ENCODE measurements at regions not wholly inside any gene's neighbourhood (a gene's known extent, or its start where the extent isn't known, plus 50 kb on each side); places are given as distances from the start of the nearest gene placed in this dataset.

DNA sequence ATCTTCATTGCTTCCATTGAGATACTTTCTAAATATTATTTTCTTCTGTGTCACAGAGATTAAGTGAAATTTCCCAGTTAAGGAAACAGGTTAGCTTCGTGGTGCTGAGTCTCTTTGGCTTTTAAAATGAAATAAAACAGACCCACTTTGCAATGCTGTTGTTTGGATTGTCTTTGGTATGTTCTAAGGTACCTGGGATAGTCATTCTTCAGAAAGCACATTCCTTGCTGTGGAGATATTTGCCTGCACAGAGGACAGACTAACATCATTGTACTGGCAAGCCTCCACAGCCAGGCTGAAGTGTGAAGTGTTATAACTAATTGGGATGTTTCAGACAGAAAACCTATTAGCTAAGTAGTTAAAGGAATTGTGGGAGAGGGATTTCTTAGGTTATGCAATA is 148.8 kb upstream of the EPHA7 start:
- FAIRE-seq (no peak), DNase-seq (ENCODE audit: insufficient read length, low spot score) (no peak)
- no peak for TF ChIP-seq POLR2A (IDR thresholded peaks at IDR 0.05; ENCODE audit: low read depth, low read length)

DNA sequence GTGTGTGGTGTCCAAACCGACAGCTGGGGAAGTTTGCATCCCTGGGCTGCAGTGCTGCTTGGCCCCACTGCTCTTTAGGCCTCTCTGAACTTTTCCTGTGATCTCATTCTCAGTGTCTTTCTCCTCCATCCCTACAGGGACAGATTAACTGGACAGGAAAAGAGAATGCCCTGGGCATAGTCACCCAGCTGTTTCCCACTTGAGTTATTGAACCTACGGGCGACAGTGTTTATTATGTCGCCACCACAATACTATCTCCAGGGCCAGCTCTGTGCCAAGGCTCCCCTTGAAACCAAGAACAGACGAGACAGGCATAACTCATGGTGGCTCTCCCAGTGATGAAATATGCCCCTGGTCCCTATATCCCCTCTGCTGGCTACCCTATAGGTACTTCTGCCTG is 147.8 kb upstream of the EPHA7 start:
- DNase-seq (ENCODE audit: insufficient read length, low spot score) (no peak), FAIRE-seq (no peak)

DNA sequence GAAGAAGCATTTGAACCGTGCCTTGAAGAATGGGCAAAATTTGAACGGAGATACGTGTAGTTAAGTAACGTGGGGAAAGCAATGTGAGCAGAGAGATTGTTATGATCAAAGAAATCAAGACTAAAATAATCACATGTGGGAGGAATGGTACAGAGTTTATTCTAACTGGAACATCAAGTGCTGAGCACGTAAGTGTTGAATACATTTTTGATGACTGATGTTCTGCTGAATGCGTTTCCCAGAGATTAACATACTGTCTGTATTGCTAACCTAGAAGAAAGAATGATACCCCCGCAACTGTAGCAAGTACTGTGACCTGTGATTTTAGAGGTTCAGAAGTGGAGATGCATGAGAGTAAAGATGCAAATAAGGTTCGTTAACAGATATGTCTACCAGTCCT is 146.9 kb upstream of the EPHA7 start:
- FAIRE-seq (no peak), DNase-seq (ENCODE audit: insufficient read length, low spot score) (no peak)
- TF ChIP-seq POLR2A (IDR thresholded peaks at IDR 0.05; ENCODE audit: low read depth, low read length), result no peak

More for the DNA sequence above, 147.8 kb upstream of the EPHA7 start:
- TF ChIP-seq POLR2A (IDR thresholded peaks at IDR 0.05; ENCODE audit: low read depth, low read length), result no peak

DNA sequence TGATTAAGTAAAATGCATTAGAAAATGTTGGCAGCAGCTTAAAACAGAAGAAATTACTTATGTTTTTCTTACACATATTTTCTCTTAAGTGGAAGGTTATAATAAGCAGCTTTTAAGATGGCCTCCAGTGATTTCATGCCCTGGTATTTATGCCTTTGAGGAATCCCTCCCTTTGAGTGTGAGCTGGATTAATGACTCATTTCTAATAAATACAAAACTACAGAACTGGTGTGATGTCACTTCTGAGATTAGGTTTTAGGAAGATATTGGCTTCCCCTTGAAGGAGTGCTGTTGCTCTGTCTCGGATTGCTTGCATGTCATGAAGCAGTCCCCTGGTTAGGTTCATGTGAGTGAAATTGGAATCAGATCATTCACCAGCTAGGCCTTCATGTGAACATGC is 143.2 kb upstream of the EPHA7 start:
- TF ChIP-seq POLR2A (IDR thresholded peaks at IDR 0.05; ENCODE audit: low read depth, low read length), result no peak
- FAIRE-seq (no peak), DNase-seq (ENCODE audit: insufficient read length, low spot score) (no peak)

GRCh38 chr6:93555292-93555691 is 135.9 kb upstream of the EPHA7 start:
- FAIRE-seq (no peak), DNase-seq (ENCODE audit: insufficient read length, low spot score) (no peak)
- no peak for TF ChIP-seq POLR2A (IDR thresholded peaks at IDR 0.05; ENCODE audit: low read depth, low read length)

DNA sequence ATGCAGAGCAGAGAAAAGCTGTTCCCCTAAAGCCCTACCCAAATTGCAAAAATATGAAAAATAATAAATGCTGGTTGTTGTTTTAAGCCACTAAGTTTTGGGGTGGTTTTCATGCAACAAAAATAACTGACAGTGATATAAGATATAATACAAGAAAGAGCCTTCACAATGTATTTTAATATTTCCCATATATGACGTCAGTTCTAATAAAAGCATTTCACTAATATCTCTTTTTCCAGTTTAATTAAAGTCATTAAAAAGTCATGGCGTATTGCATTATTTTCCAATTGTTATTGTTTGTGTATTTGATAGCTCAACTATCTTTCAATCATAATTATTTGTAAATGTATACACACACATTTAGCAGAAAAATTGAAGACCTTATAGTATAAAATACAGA is 134.7 kb upstream of the EPHA7 start:
- no peak for TF ChIP-seq POLR2A (IDR thresholded peaks at IDR 0.05; ENCODE audit: low read depth, low read length)
- DNase-seq (ENCODE audit: insufficient read length, low spot score) (no peak), FAIRE-seq (no peak)

GRCh38 chr6:93550551-93551276 is 131.4 kb upstream of the EPHA7 start:
- DNase-seq (ENCODE audit: insufficient read length, low spot score) (no peak), FAIRE-seq (no peak)
- TF ChIP-seq POLR2A (IDR thresholded peaks at IDR 0.05; ENCODE audit: low read depth, low read length), result no peak

GRCh38 chr6:93549868-93550267 is 130.5 kb upstream of the EPHA7 start:
- TF ChIP-seq POLR2A (IDR thresholded peaks at IDR 0.05; ENCODE audit: low read depth, low read length), result no peak
- DNase-seq (ENCODE audit: insufficient read length, low spot score) (no peak), FAIRE-seq (no peak)

GRCh38 chr6:93524671-93525451 is 105.5 kb upstream of the EPHA7 start:
- DNase-seq (ENCODE audit: insufficient read length, low spot score), result no peak
- TF ChIP-seq POLR2A (IDR thresholded peaks at IDR 0.05; ENCODE audit: low read depth, low read length), result no peak
- no peak for FAIRE-seq

DNA sequence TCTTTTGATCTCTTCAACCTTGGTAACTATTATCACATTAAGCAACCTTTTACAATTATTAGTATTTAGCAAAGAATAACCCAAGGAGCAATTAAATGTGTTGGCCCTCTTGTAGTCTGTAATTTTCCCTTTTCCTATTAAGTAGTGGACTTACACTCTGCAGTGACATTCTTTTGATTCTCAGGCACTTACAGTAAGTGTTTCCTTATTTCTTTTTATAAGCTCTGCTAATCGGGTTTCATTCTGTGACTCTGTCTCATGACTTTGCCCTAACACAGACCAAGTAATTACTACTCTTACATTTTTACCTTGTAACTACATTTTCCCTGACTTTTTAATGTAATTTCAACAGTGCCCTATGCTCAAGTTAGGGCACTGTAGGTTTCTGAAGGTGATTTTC is 104.0 kb upstream of the EPHA7 start:
- DNase-seq (ENCODE audit: insufficient read length, low spot score), result no peak
- TF ChIP-seq POLR2A (IDR thresholded peaks at IDR 0.05; ENCODE audit: low read depth, low read length), result no peak
- FAIRE-seq, result no peak

- no peak for DNase-seq (ENCODE audit: insufficient read length, low spot score)
These were observed 97.1 kb upstream of the EPHA7 start for GRCh38 chr6:93516441-93516840.

DNA sequence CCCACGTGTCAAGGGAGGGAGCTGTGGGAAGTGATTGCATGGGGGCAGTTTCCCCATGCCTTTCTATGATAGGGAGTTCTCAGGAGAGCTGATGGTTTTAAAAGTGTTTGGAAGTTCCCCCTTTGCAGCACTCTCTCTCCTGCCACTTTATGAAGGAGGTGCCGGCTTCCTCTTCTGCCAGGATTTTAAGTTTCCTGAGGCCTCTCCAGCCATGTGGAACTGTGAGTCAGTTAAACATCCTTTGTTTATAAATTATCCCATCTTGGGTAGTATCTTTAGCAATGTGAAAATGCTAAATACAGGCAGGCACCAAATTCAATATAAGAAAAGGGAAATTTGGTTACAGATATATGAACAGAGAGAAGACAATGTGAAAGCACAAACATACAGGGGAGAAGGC is 96.4 kb upstream of the EPHA7 start:
- TF ChIP-seq POLR2A (IDR thresholded peaks at IDR 0.05; ENCODE audit: low read depth, low read length), result no peak
- no peak for DNase-seq (ENCODE audit: insufficient read length, low spot score)
- no peak for FAIRE-seq

More at GRCh38 chr6:93516441-93516840, 97.1 kb upstream of the EPHA7 start:
- no peak for FAIRE-seq
- TF ChIP-seq POLR2A (IDR thresholded peaks at IDR 0.05; ENCODE audit: low read depth, low read length), result no peak

DNA sequence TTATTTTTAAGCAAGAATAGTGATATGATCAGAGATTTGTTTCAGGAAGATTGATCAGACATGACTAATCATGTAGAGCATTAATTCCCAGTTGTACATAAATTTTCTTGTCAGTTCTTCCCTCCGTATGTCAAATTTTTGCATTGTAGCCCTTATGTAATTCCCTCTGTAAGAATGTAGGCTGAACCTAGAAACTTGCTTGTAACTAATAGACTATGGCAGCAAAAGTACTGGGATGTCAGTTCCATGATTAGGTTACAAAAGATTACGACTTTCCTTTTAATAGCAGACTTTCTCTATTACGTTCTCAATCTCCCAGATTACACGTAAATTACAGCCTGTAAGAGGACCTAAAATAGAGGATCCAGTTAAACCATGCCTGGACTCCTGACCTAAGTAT is 79.4 kb upstream of the EPHA7 start:
- FAIRE-seq (no peak), DNase-seq (ENCODE audit: insufficient read length, low spot score) (no peak)
- TF ChIP-seq POLR2A (IDR thresholded peaks at IDR 0.05; ENCODE audit: low read depth, low read length), result no peak

GRCh38 chr6:93496548-93496947 is 77.2 kb upstream of the EPHA7 start:
- no peak for TF ChIP-seq POLR2A (IDR thresholded peaks at IDR 0.05; ENCODE audit: low read depth, low read length)
- no peak for DNase-seq (ENCODE audit: insufficient read length, low spot score)
- no peak for FAIRE-seq

DNA sequence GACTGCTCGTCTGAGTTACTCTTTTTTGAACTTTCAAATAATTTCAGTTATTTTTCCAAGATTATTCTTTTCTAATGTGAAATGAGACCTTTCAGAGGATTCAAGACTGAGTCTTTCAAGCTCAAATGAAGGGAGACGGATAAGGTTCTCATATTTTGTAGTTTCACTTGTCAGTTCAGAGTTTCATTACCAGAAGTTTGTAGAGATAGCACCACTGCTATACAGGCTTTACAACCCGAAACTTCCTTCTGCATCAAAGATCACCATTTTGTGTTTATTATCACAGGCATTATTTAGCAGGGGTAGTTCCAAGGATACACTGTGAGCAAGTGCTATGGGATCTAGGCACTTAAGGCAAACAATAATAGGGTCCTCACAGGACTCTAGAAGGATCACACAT is 74.7 kb upstream of the EPHA7 start:
- no peak for TF ChIP-seq POLR2A (IDR thresholded peaks at IDR 0.05; ENCODE audit: low read depth, low read length)
- no peak for DNase-seq (ENCODE audit: insufficient read length, low spot score)
- no peak for FAIRE-seq

Data from H54 (cell line).